Loucy (cell line): ENCODE measurements at regions not wholly inside any gene's neighbourhood (a gene's known extent, or its start where the extent isn't known, plus 50 kb on each side); places are given as distances from the start of the nearest gene placed in this dataset.

Source experiments
- H2AFZ ChIP-seq: fragments of 200-600 bp; sonication (generic); 2 replicates; pipeline ENCODE4 v1.6.0; 2016; ENCODE audit warnings: antibody characterized with exemption, mild to moderate bottlenecking, low read length, moderate library complexity
- H3F3A ChIP-seq: fragments of 200-600 bp; 2 replicates; pipeline ENCODE4 v1.6.0; 2016; ENCODE audit warnings: antibody characterized with exemption, low read depth, mild to moderate bottlenecking
- H3K27me3 ChIP-seq: fragments of 200-600 bp; sonication (generic); 2 replicates; pipeline ENCODE4 v1.6.1; 2014; ENCODE audit warnings: low read length, mild to moderate bottlenecking; ENCODE audit not compliant: insufficient read depth, poor library complexity, severe bottlenecking
- H3K36me3 ChIP-seq: fragments of 200-600 bp; sonication (generic); 2 replicates; pipeline ENCODE4 v1.6.1; 2016; ENCODE audit warnings: low read length; ENCODE audit not compliant: insufficient read depth
- H3K4me1 ChIP-seq: fragments of 200-600 bp; sonication (generic); 2 replicates; pipeline ENCODE4 v1.5.1; 2014; ENCODE audit warnings: low read length, mild to moderate bottlenecking; ENCODE audit not compliant: insufficient read depth, poor library complexity, severe bottlenecking
- H3K4me2 ChIP-seq: fragments of 200-600 bp; sonication (generic); 2 replicates; pipeline ENCODE4 v1.6.0; 2014; ENCODE audit warnings: antibody characterized with exemption, low read length, low read depth, mild to moderate bottlenecking; ENCODE audit not compliant: poor library complexity, severe bottlenecking
- H3K4me3 ChIP-seq: fragments of 200-600 bp; sonication (generic); 2 replicates; pipeline ENCODE4 v1.5.1; 2014; ENCODE audit warnings: low read length, mild to moderate bottlenecking, mixed read lengths; ENCODE audit not compliant: poor library complexity, severe bottlenecking
- H3K79me2 ChIP-seq: fragments of 200-600 bp; sonication (generic); 2 replicates; pipeline ENCODE4 v1.6.1; 2014; ENCODE audit warnings: low read length; ENCODE audit not compliant: insufficient read depth
- H3K9ac ChIP-seq: fragments of 200-600 bp; sonication (generic); 2 replicates; pipeline ENCODE4 v1.6.0; 2014; ENCODE audit warnings: mild to moderate bottlenecking, low read depth, low read length, moderate library complexity; ENCODE audit not compliant: poor library complexity, severe bottlenecking
- H3K9me2 ChIP-seq: fragments of 200-600 bp; sonication (generic); replicated peaks from 2 replicates; pipeline ENCODE4 v1.6.1; 2016; ENCODE audit warnings: low read depth, low read length, mixed read lengths
- H3K9me3 ChIP-seq: fragments of 200-600 bp; sonication (generic); 2 replicates; pipeline ENCODE4 v1.6.1; 2014; ENCODE audit warnings: mild to moderate bottlenecking, antibody characterized with exemption, low read length, low read depth; ENCODE audit not compliant: insufficient read depth
- H4K20me1 ChIP-seq: fragments of 200-600 bp; sonication (generic); 2 replicates; pipeline ENCODE4 v1.6.0; 2014; ENCODE audit warnings: antibody characterized with exemption, low read length, mild to moderate bottlenecking; ENCODE audit not compliant: insufficient read depth, poor library complexity, severe bottlenecking
- CTCF ChIP-seq: fragments of 200-600 bp; sonication (generic); conservative IDR thresholded peaks from 2 replicates; pipeline ENCODE4 v1.5.1; 2014; ENCODE audit warnings: mild to moderate bottlenecking, antibody characterized with exemption, low read length
- EZH2phosphoT487 ChIP-seq: fragments of 200-600 bp; IDR thresholded peaks from 2 replicates; pipeline ENCODE4 v1.6.1; 2018; ENCODE audit warnings: antibody characterized with exemption, mild to moderate bottlenecking, moderate library complexity, borderline replicate concordance

GRCh38 chr13:40434516-40435397 is 231.7 kb downstream of the FOXO1 start:
- TF ChIP-seq CTCF (no peak), EZH2phosphoT487 (no peak)
- no peaks in the 10 kb centered on the region for H3K36me3 ChIP-seq
- H3K4me3 ChIP-seq, result no peak overlapping the region
- H3K9me2 ChIP-seq, result no peaks in the 10 kb centered on the region
- peaks cover 5% of the 10 kb centered on the region; the same call in 1 of the 2 replicates for H3K9me3 ChIP-seq
- no peak overlapping the region for H3K9ac ChIP-seq
- H3K79me2 ChIP-seq, result no peaks in the 10 kb centered on the region
- H4K20me1 ChIP-seq, result no peaks in the 10 kb centered on the region
- no peaks in the 10 kb centered on the region for H3F3A ChIP-seq
- H3K27me3 ChIP-seq, result no peaks in the 10 kb centered on the region
- H3K4me1 ChIP-seq, result peaks cover 22% of the 10 kb centered on the region
- no peak overlapping the region for H2AFZ ChIP-seq
- H3K4me2 ChIP-seq, result no peak overlapping the region

GRCh38 chr13:40438022-40438680 is 228.3 kb downstream of the FOXO1 start:
- Histone ChIP-seq H3K4me3 (no peak overlapping the region), H2AFZ (no peak overlapping the region), H3K9me2 (no peaks in the 10 kb centered on the region), H3K4me1 (peaks cover 5% of the 10 kb centered on the region), H3K4me2 (no peak overlapping the region), H3K36me3 (no peaks in the 10 kb centered on the region), H3K27me3 (no peaks in the 10 kb centered on the region), H3K79me2 (no peaks in the 10 kb centered on the region), H3K9ac (no peak overlapping the region), H4K20me1 (no peaks in the 10 kb centered on the region), H3K9me3 (peaks cover 5% of the 10 kb centered on the region; the same call in 1 of the 2 replicates), H3F3A (no peaks in the 10 kb centered on the region)
- no peak for TF ChIP-seq EZH2phosphoT487
- TF ChIP-seq CTCF, result no peak

GRCh38 chr13:40438999-40439797 is 227.2 kb downstream of the FOXO1 start:
- Histone ChIP-seq H3K4me1 (no peaks in the 10 kb centered on the region), H3F3A (no peaks in the 10 kb centered on the region), H3K4me2 (no peak overlapping the region), H3K79me2 (no peaks in the 10 kb centered on the region), H3K27me3 (no peaks in the 10 kb centered on the region), H3K9me3 (peaks cover 5% of the 10 kb centered on the region; the same call in 1 of the 2 replicates), H3K9me2 (no peaks in the 10 kb centered on the region), H3K36me3 (no peaks in the 10 kb centered on the region), H4K20me1 (no peaks in the 10 kb centered on the region), H3K4me3 (no peak overlapping the region), H3K9ac (no peak overlapping the region), H2AFZ (no peak overlapping the region)
- TF ChIP-seq CTCF, result no peak
- no peak for TF ChIP-seq EZH2phosphoT487
